Neural crest cell (in vitro differentiated cells): ENCODE measurements at regions not wholly inside any gene's neighbourhood (a gene's known extent, or its start where the extent isn't known, plus 50 kb on each side); places are given as distances from the start of the nearest gene placed in this dataset.

Source experiments
- DNase-seq: peaks from one replicate; pipeline ENCODE4 v3.0.0; 2021; ENCODE audit warnings: low read depth, mixed read lengths, low spot score
- H3K27ac Mint-ChIP-seq: one replicate; pipeline ENCODE4 v1.8.0; 2021; ENCODE audit warnings: mild to moderate bottlenecking, mixed read lengths; ENCODE audit not compliant: unreplicated experiment
- H3K27me3 Mint-ChIP-seq: 2 replicates; pipeline ENCODE4 v1.8.0; 2021; ENCODE audit warnings: low read depth, mild to moderate bottlenecking, mixed read lengths
- H3K36me3 Mint-ChIP-seq: 2 replicates; pipeline ENCODE4 v1.8.0; 2021; ENCODE audit warnings: low read depth, mild to moderate bottlenecking, mixed read lengths
- H3K4me1 Mint-ChIP-seq: 2 replicates; pipeline ENCODE4 v1.8.0; 2021; ENCODE audit warnings: mixed read lengths
- H3K4me3 Mint-ChIP-seq: one replicate; pipeline ENCODE4 v1.8.0; 2021; ENCODE audit warnings: mild to moderate bottlenecking, mixed read lengths
- H3K9me3 Mint-ChIP-seq: 2 replicates; pipeline ENCODE4 v1.8.0; 2021; ENCODE audit warnings: mixed read lengths
- CTCF ChIP-seq: fragments of 200-600 bp; sonication (generic); conservative IDR thresholded peaks from 2 replicates; pipeline ENCODE4 v1.5.0; 2021; ENCODE audit warnings: antibody characterized with exemption, mild to moderate bottlenecking

GRCh38 chr6:132907231-132907630 lies 92.9 kb downstream of the RPS12 start:
- Mint-ChIP-seq H3K36me3 (no peaks in the 10 kb centered on the region), H3K4me1 (no peaks in the 10 kb centered on the region), H3K4me3 (no peak overlapping the region), H3K27ac (no peak overlapping the region), H3K27me3 (no peaks in the 10 kb centered on the region), H3K9me3 (no peaks in the 10 kb centered on the region)
- no peak for DNase-seq
- no peak for TF ChIP-seq CTCF

- DNase-seq: no peak
- Mint-ChIP-seq H3K4me1 (no peaks in the 10 kb centered on the region), H3K36me3 (no peaks in the 10 kb centered on the region), H3K4me3 (no peak overlapping the region), H3K27ac (no peak overlapping the region), H3K9me3 (no peaks in the 10 kb centered on the region), H3K27me3 (no peaks in the 10 kb centered on the region)
- TF ChIP-seq CTCF: no peak
Observed at GRCh38 chr6:132907914-132908313, 93.5 kb downstream of the RPS12 start.

- Mint-ChIP-seq H3K36me3 (no peaks in the 10 kb centered on the region), H3K9me3 (no peaks in the 10 kb centered on the region), H3K27ac (no peak overlapping the region), H3K4me1 (no peaks in the 10 kb centered on the region), H3K27me3 (no peaks in the 10 kb centered on the region), H3K4me3 (no peak overlapping the region)
- no peak for TF ChIP-seq CTCF
- DNase-seq: no peak
Observed at GRCh38 chr6:132909742-132910141, 95.4 kb downstream of the RPS12 start.

DNA sequence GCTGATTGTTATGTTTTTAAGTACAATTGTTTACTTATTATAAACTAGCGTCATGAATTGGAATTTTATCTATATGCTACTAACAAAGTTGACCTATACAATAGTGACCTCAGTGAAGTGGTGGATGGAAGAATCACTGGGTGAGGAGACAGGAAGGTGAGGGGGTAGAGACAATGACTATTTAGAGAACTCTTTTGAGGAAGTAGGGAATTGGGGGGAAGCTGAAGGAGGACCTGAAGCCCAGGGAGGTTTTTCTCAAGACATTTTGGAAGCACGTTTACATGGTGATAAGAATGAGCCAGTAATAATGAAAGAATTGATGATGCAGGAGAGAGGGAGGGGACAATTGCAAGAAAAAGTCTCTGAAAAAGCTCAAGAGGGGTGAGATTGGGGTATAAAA lies 96.4 kb downstream of the RPS12 start:
- no peaks in the 10 kb centered on the region for H3K4me1 Mint-ChIP-seq
- no peak for DNase-seq
- no peaks in the 10 kb centered on the region for H3K9me3 Mint-ChIP-seq
- no peak overlapping the region for H3K4me3 Mint-ChIP-seq
- H3K27me3 Mint-ChIP-seq: no peaks in the 10 kb centered on the region
- H3K27ac Mint-ChIP-seq: no peak overlapping the region
- H3K36me3 Mint-ChIP-seq: no peaks in the 10 kb centered on the region
- TF ChIP-seq CTCF: no peak

DNA sequence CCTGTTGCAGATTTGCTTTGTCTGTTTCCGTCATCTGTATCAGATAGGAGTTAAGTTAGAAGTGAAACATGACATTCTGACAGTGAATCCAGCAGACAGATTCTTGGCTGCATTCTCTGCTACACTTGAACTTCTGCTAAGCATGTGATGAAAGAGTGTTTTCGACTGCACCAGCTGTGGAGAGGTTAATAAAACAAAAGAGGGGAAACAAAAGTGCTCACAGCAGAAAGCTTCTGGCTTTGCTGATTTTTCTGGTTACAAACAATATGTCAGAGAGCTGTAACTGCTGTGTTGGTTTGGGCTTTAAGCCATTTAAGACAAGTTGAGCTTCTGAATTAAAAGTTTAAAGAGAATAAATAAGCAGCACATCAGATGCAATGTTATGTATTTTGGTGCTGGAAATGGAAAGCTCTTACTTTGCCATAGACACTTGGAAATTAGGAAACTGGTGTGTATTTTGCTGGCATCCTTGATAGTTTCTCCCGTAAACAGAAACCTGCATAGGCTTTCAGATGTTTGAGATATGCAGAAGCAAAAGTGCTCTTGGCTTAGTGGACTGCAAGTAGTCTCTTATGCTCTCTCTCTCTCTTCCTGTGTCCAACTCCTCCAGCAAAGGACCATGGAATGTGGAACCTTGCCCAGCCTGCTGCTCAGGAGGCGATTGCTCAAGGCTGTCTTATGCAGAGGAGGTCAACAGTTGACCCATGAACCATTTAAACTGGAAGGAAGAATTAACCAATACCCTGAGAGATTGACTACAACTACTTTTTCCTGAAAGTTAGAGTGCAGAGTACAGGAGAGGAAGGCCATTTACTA lies 104.9 kb downstream of the RPS12 start:
- no peak overlapping the region for H3K4me3 Mint-ChIP-seq
- H3K4me1 Mint-ChIP-seq: peaks cover 11% of the 10 kb centered on the region
- H3K36me3 Mint-ChIP-seq: no peaks in the 10 kb centered on the region
- peak overlapping the region; percentile 43 for H3K27ac Mint-ChIP-seq
- no peak for TF ChIP-seq CTCF
- no peak for DNase-seq
- H3K27me3 Mint-ChIP-seq: no peaks in the 10 kb centered on the region
- H3K9me3 Mint-ChIP-seq: no peaks in the 10 kb centered on the region
